ENCODE measurements at regions not wholly inside any gene's neighbourhood (a gene's known extent, or its start where the extent isn't known, plus 50 kb on each side); places are given as distances from the start of the nearest gene placed in this dataset.

- DNase-seq (ENCODE audit: low spot score): no peak
- no peak overlapping the region for H3K4me3 ChIP-seq (ENCODE audit: low read depth in 1 of 3, low read length in 3 of 3)
- H3K4me1 ChIP-seq (ENCODE audit: control insufficient read depth in 4 of 4, insufficient read depth in 4 of 4, low read length in 3 of 4): no peaks in the 10 kb centered on the region
- H3K27me3 ChIP-seq (ENCODE audit: control insufficient read depth in 4 of 4, insufficient read depth in 4 of 4, low read length in 3 of 4): no peaks in the 10 kb centered on the region
- no peak overlapping the region for H3K27ac ChIP-seq (ENCODE audit: low read depth in 1 of 2, low read length in 2 of 2)
- H3K9me3 ChIP-seq (ENCODE audit: control insufficient read depth in 4 of 4, low read length in 3 of 4): peaks cover 5 to 18% (median 12%) of the 10 kb centered on the region in 4 donors
- 52% methylated on average over 2 of the region's 2 CpGs for WGBS
- TF ChIP-seq ZBTB33 (IDR thresholded peaks at IDR 0.05) (no peak), NR2F2 (IDR thresholded peaks at IDR 0.05) (no peak), RXRA (IDR thresholded peaks at IDR 0.05) (no peak), RAD21 (IDR thresholded peaks at IDR 0.05) (no peak), HNF4G (IDR thresholded peaks at IDR 0.05) (no peak), YY1 (IDR thresholded peaks at IDR 0.05) (no peak), TAF1 (conservative IDR thresholded peaks at IDR 0.05) (no peak)
- TF ChIP-seq, protein P1, sequence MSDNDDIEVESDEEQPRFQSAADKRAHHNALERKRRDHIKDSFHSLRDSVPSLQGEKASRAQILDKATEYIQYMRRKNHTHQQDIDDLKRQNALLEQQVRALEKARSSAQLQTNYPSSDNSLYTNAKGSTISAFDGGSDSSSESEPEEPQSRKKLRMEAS (IDR thresholded peaks at IDR 0.05): no peak
- no peaks in the 10 kb centered on the region for H3K36me3 ChIP-seq (ENCODE audit: control insufficient read depth in 4 of 4, insufficient read depth in 3 of 4, low read depth in 1 of 4, low read length in 3 of 4)
- H3K9ac ChIP-seq (ENCODE audit: low read depth in 1 of 2, low read length in 2 of 2): no peak overlapping the region
Observed at GRCh38 chr9:115386963-115387770, 269.2 kb upstream of the TNC start.

GRCh38 chr9:115391168-115391825 lies 273.3 kb upstream of the TNC start:
- TF ChIP-seq NR2F2 (IDR thresholded peaks at IDR 0.05) (no peak), FOXA1 (IDR thresholded peaks at IDR 0.05) (no peak)
- Histone ChIP-seq H3K27ac (ENCODE audit: low read depth in 1 of 2, low read length in 2 of 2) (no peak overlapping the region), H3K9me3 (ENCODE audit: control insufficient read depth in 4 of 4, low read length in 3 of 4) (no peaks in the 10 kb centered on the region), H3K9ac (ENCODE audit: low read depth in 1 of 2, low read length in 2 of 2) (no peak overlapping the region), H3K27me3 (ENCODE audit: control insufficient read depth in 4 of 4, insufficient read depth in 4 of 4, low read length in 3 of 4) (no peaks in the 10 kb centered on the region), H3K4me1 (ENCODE audit: control insufficient read depth in 4 of 4, insufficient read depth in 4 of 4, low read length in 3 of 4) (no peaks in the 10 kb centered on the region), H3K4me3 (ENCODE audit: low read depth in 1 of 3, low read length in 3 of 3) (no peak overlapping the region), H3K36me3 (ENCODE audit: control insufficient read depth in 4 of 4, insufficient read depth in 3 of 4, low read depth in 1 of 4, low read length in 3 of 4) (no peaks in the 10 kb centered on the region)
- WGBS: 83% methylated on average over 4 of the region's 4 CpGs
- DNase-seq (ENCODE audit: low spot score): no peak

- no peaks in the 10 kb centered on the region for H3K9me3 ChIP-seq (ENCODE audit: control insufficient read depth in 4 of 4, low read length in 3 of 4)
- H3K27me3 ChIP-seq (ENCODE audit: control insufficient read depth in 4 of 4, insufficient read depth in 4 of 4, low read length in 3 of 4): no peaks in the 10 kb centered on the region
- no peaks in the 10 kb centered on the region for H3K36me3 ChIP-seq (ENCODE audit: control insufficient read depth in 4 of 4, insufficient read depth in 3 of 4, low read depth in 1 of 4, low read length in 3 of 4)
- no peaks in the 10 kb centered on the region for H3K4me1 ChIP-seq (ENCODE audit: control insufficient read depth in 4 of 4, insufficient read depth in 4 of 4, low read length in 3 of 4)
- no peak for DNase-seq (ENCODE audit: low spot score)
- H3K9ac ChIP-seq (ENCODE audit: low read depth in 1 of 2, low read length in 2 of 2): no peak overlapping the region
- no peak for TF ChIP-seq RXRA (IDR thresholded peaks at IDR 0.05)
- no peak for TF ChIP-seq SP1 (IDR thresholded peaks at IDR 0.05)
- TF ChIP-seq, protein P2, sequence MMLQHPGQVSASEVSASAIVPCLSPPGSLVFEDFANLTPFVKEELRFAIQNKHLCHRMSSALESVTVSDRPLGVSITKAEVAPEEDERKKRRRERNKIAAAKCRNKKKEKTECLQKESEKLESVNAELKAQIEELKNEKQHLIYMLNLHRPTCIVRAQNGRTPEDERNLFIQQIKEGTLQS (IDR thresholded peaks at IDR 0.05): no peak
- TF ChIP-seq FOXA1 (IDR thresholded peaks at IDR 0.05): no peak
- TF ChIP-seq JUND (IDR thresholded peaks at IDR 0.05): no peak
- no peak for TF ChIP-seq HNF4G (IDR thresholded peaks at IDR 0.05)
- no peak overlapping the region for H3K4me3 ChIP-seq (ENCODE audit: low read depth in 1 of 3, low read length in 3 of 3)
- no peak overlapping the region for H3K27ac ChIP-seq (ENCODE audit: low read depth in 1 of 2, low read length in 2 of 2)
- 79% methylated on average over 7 of the region's 7 CpGs for WGBS
Observed at GRCh38 chr9:115393976-115394775, 276.2 kb upstream of the TNC start.

Measured in liver (tissue), 7 donors.